ENCODE measurements at regions not wholly inside any gene's neighbourhood (a gene's known extent, or its start where the extent isn't known, plus 50 kb on each side); places are given as distances from the start of the nearest gene placed in this dataset.

DNA sequence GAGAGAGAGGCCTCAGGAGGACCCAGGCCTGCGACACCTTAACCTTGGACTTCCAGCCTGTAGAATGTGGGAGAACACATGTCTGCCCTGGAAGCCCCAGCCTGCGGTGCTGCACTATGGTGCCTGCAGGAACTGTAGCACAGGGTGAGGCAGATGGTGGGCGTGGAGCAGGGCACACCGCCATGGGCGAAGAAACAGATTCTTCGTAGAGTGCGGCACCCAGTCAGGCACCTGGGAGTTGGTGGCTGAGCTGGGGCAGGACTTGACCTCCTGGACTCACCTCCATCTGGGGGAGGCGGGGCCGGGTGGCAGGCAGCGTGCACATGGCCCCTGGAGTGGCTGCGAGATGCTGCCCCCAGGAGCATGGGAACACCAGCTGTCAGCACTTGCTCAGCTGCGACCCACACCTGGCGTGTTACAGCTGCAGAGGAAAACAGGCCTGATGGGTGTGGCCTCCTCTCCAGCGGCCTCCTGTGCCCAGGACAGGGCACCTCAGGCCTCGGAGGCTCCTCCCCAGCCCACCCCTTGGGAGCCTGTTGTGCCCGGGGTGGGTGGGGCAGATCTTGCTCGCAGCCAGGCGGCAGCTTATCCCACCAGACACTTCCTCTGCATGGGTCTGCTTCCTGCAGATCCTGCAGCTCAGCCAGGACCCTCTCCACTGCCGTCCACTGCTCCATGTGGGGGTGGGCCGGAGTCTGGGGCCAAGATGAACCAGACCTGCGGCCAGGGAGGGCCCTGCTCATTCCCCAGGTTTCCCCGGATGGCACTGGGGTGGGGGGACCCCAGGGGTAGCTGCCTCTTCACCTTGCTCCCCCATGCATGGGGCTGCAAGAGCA lies 80.4 kb downstream of the MYEOV start:
- H3K4me1 Mint-ChIP-seq, result no peaks in the 10 kb centered on the region
- H3K27ac Mint-ChIP-seq, result no peak overlapping the region
- H3K36me3 Mint-ChIP-seq (ENCODE audit: low read depth), result no peaks in the 10 kb centered on the region
- Histone ChIP-seq H3K4me1 (ENCODE audit: control insufficient read depth, insufficient read depth, low read length) (no peaks in the 10 kb centered on the region), H3K9ac (ENCODE audit: extremely low read depth, low read length, poor library complexity, severe bottlenecking) (no peak overlapping the region), H3K27ac (ENCODE audit: low read depth, low read length) (no peak overlapping the region), H3K4me3 (ENCODE audit: low read length) (no peak overlapping the region), H3K36me3 (ENCODE audit: control insufficient read depth, insufficient read depth, low read length) (no peaks in the 10 kb centered on the region), H3K27me3 (ENCODE audit: control insufficient read depth, insufficient read depth, low read length, poor library complexity, severe bottlenecking) (no peaks in the 10 kb centered on the region), H3K9me3 (ENCODE audit: control insufficient read depth, low read length) (peaks cover 4% of the 10 kb centered on the region)
- no peak for TF ChIP-seq CTCF (conservative IDR thresholded peaks at IDR 0.05)
- H3K27me3 Mint-ChIP-seq (ENCODE audit: insufficient read depth), result peaks cover 9% of the 10 kb centered on the region
- DNase-seq, result peak; percentile 53
- H3K4me3 Mint-ChIP-seq, result no peak overlapping the region
- peaks cover 8% of the 10 kb centered on the region for H3K9me3 Mint-ChIP-seq
- 89 to 92% methylated on average over 15 to 22 of the region's 22 CpGs for WGBS, 2 experiments (ENCODE audit: insufficient coverage in 1 of 2, insufficient read length in 1 of 2)

- H3K27me3 Mint-ChIP-seq (ENCODE audit: insufficient read depth), result peaks cover 4% of the 10 kb centered on the region
- no peak for DNase-seq
- H3K4me1 Mint-ChIP-seq, result no peaks in the 10 kb centered on the region
- Histone ChIP-seq H3K27ac (ENCODE audit: low read depth, low read length) (no peak overlapping the region), H3K4me3 (ENCODE audit: low read length) (no peak overlapping the region), H3K27me3 (ENCODE audit: control insufficient read depth, insufficient read depth, low read length, poor library complexity, severe bottlenecking) (no peaks in the 10 kb centered on the region), H3K9me3 (ENCODE audit: control insufficient read depth, low read length) (no peaks in the 10 kb centered on the region), H3K9ac (ENCODE audit: extremely low read depth, low read length, poor library complexity, severe bottlenecking) (no peak overlapping the region), H3K36me3 (ENCODE audit: control insufficient read depth, insufficient read depth, low read length) (no peaks in the 10 kb centered on the region), H3K4me1 (ENCODE audit: control insufficient read depth, insufficient read depth, low read length) (no peaks in the 10 kb centered on the region)
- H3K27ac Mint-ChIP-seq, result no peak overlapping the region
- 94% methylated on average over 4 of the region's 4 CpGs; no CpG with 5 or more reads in 1 of the 2 experiments for WGBS, 2 experiments (ENCODE audit: insufficient coverage in 1 of 2, insufficient read length in 1 of 2)
- peaks cover 2% of the 10 kb centered on the region for H3K9me3 Mint-ChIP-seq
- TF ChIP-seq CTCF (conservative IDR thresholded peaks at IDR 0.05), result no peak
- no peaks in the 10 kb centered on the region for H3K36me3 Mint-ChIP-seq (ENCODE audit: low read depth)
- H3K4me3 Mint-ChIP-seq, result no peak overlapping the region
Measured at GRCh38 chr11:69374946-69375310, 81.0 kb downstream of the MYEOV start.

DNA sequence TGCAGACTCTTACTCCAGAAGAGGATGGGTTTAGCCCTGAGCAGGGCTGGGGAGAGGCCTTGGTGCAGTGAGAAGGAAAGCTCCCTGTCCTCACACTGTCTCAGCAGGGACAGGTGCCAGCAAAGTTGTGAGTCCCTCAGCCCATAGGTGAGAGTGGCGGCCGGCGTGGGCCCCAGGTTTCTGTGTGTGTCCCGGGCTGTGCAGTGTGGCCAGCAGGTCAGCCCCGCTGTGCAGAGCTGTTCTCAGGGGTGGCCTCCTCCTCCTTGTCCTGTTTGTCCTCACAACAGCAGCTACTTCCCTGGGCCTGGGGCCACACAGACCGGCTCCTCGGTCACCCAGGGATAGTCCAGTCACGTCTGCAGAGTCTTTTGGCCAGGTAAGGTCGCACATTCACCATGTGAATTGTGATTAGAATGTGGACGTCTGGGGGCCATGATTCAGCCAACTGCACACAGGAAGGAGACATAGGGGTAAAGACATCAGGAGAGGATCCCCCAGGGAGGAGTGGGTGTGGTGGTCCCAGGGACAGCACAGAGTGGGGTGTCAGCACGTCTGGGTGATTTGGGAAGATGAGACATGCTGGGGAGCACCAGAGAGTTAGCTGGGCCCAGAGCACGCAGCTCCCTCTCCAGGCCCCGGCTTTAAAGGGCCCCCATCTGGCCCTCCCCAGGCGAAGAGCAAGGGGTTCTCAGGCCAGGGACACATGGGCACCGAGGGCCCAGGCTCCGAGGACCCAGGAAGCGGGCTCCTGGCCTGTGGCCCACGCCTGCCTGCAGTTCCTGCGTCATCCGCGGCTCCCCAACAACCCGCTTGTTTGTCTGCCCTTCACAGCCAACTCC lies 81.6 kb downstream of the MYEOV start:
- Mint-ChIP-seq H3K4me3 (no peak overlapping the region), H3K36me3 (ENCODE audit: low read depth) (no peaks in the 10 kb centered on the region)
- WGBS, 2 experiments (ENCODE audit: insufficient coverage in 1 of 2, insufficient read length in 1 of 2), result 91 to 96% methylated on average over 11 to 22 of the region's 22 CpGs

More for the DNA sequence above, 81.6 kb downstream of the MYEOV start:
- Histone ChIP-seq H3K9me3 (ENCODE audit: control insufficient read depth, low read length) (no peaks in the 10 kb centered on the region), H3K4me3 (ENCODE audit: low read length) (no peak overlapping the region), H3K4me1 (ENCODE audit: control insufficient read depth, insufficient read depth, low read length) (no peaks in the 10 kb centered on the region), H3K36me3 (ENCODE audit: control insufficient read depth, insufficient read depth, low read length) (no peaks in the 10 kb centered on the region), H3K27me3 (ENCODE audit: control insufficient read depth, insufficient read depth, low read length, poor library complexity, severe bottlenecking) (no peaks in the 10 kb centered on the region), H3K9ac (ENCODE audit: extremely low read depth, low read length, poor library complexity, severe bottlenecking) (no peak overlapping the region), H3K27ac (ENCODE audit: low read depth, low read length) (no peak overlapping the region)
- no peak for TF ChIP-seq CTCF (conservative IDR thresholded peaks at IDR 0.05)
- no peaks in the 10 kb centered on the region for H3K9me3 Mint-ChIP-seq
- no peak overlapping the region for H3K27ac Mint-ChIP-seq
- peaks cover 2% of the 10 kb centered on the region for H3K27me3 Mint-ChIP-seq (ENCODE audit: insufficient read depth)
- DNase-seq, result peak; percentile 38
- H3K4me1 Mint-ChIP-seq, result no peaks in the 10 kb centered on the region

Data from endodermal cell (in vitro differentiated cells).